H1 (cell line): ENCODE measurements at regions not wholly inside any gene's neighbourhood (a gene's known extent, or its start where the extent isn't known, plus 50 kb on each side); places are given as distances from the start of the nearest gene placed in this dataset.
A peak's percentile ranks its signal among the peaks of the same experiment; 100 is the strongest.

Experiments
- CTCF ChIA-PET: fragments of 300-600 bp; sonication (Branson Sonifier 250); formaldehyde crosslinking; loops from one replicate; lab custom pipeline; 2021; ENCODE audit not compliant: partially characterized antibody; lab: Charles Lee
- POLR2A ChIA-PET: fragments of 300-600 bp; sonication (Branson Sonifier 250); formaldehyde crosslinking; loops from one replicate; lab custom pipeline; 2021; ENCODE audit warnings: inconsistent platforms; ENCODE audit not compliant: partially characterized antibody; lab: Charles Lee
- DNase-seq, 2 experiments: peaks; one replicate each; pipeline versions ENCODE4 v3.0.0 to v3.0.0-alpha.2; 2010 to 2022; ENCODE audit warnings: low spot score in 2 of 2, low read depth in 1 of 2, mixed read lengths in 1 of 2
- FAIRE-seq: peaks from 2 replicates; lab custom pipeline; 2011; peaks lifted over from hg19 to GRCh38; lab: Jason Lieb, UNC
- H2AFZ ChIP-seq: 2 replicates; pipeline ENCODE4 v1.8.1; 2012; ENCODE audit warnings: low read length, inconsistent platforms
- H2AK5ac ChIP-seq: 2 replicates; pipeline ENCODE4 v1.6.1; 2013; ENCODE audit warnings: low read depth, low read length
- H2BK120ac ChIP-seq: replicated peaks from 2 replicates; pipeline ENCODE3; 2013; ENCODE audit warnings: low read depth, low read length, inconsistent platforms
- H2BK12ac ChIP-seq: 2 replicates; pipeline ENCODE4 v1.6.1; 2013; ENCODE audit warnings: low read depth, low read length
- H2BK15ac ChIP-seq: 2 replicates; pipeline ENCODE4 v1.6.1; 2013; ENCODE audit warnings: low read length
- H2BK20ac ChIP-seq: 2 replicates; pipeline ENCODE4 v1.6.1; 2013; ENCODE audit warnings: low read length
- H2BK5ac ChIP-seq: 2 replicates; pipeline ENCODE4 v1.6.1; 2013; ENCODE audit warnings: low read depth, low read length
- H3K14ac ChIP-seq: 2 replicates; pipeline ENCODE4 v1.6.1; 2013; ENCODE audit warnings: inconsistent platforms; ENCODE audit not compliant: insufficient read length
- H3K18ac ChIP-seq: 2 replicates; pipeline ENCODE4 v1.6.1; 2013; ENCODE audit warnings: low read length; ENCODE audit errors: extremely low read depth
- H3K23ac ChIP-seq: 2 replicates; pipeline ENCODE4 v1.6.1; 2013; ENCODE audit warnings: inconsistent platforms; ENCODE audit not compliant: insufficient read length
- H3K23me2 ChIP-seq: 2 replicates; pipeline ENCODE4 v1.6.1; 2013; ENCODE audit warnings: low read depth, low read length
- H3K27ac ChIP-seq: 2 replicates; pipeline ENCODE4 v1.6.1; 2011; ENCODE audit warnings: low read depth, low read length, inconsistent platforms
- H3K27me3 ChIP-seq, 4 experiments: replicated peaks in 1 of 4; 1 replicate in 1 of 4; 2 replicates in 3 of 4; pipeline versions ENCODE4 v1.6.1 to v1.8.1; 2011 to 2013; ENCODE audit warnings: low read length in 3 of 4, mild to moderate bottlenecking in 3 of 4, inconsistent platforms in 2 of 4, mixed read lengths in 2 of 4, moderate library complexity in 1 of 4; ENCODE audit not compliant: control insufficient read depth in 3 of 4, insufficient read depth in 3 of 4; ENCODE audit errors: extremely low read depth in 1 of 4
- H3K36me3 ChIP-seq, 4 experiments: 2 replicates each; pipeline versions ENCODE4 v1.6.1 to v1.8.1; 2011 to 2013; ENCODE audit warnings: mild to moderate bottlenecking in 4 of 4, low read length in 3 of 4, moderate library complexity in 2 of 4, control low read depth in 1 of 4, inconsistent platforms in 1 of 4; ENCODE audit not compliant: insufficient read depth in 4 of 4, control insufficient read depth in 2 of 4
- H3K4ac ChIP-seq: replicated peaks from 2 replicates; pipeline ENCODE3; 2013; ENCODE audit warnings: low read length, low read depth, mixed read lengths, inconsistent platforms; ENCODE audit not compliant: insufficient read length
- H3K4me1 ChIP-seq, 4 experiments: replicated peaks in 1 of 4; 1 replicate in 1 of 4; 2 replicates in 3 of 4; pipeline versions ENCODE4 v1.6.1 to v1.8.1; 2011 to 2013; ENCODE audit warnings: low read length in 3 of 4, inconsistent platforms in 2 of 4, mixed read lengths in 1 of 4; ENCODE audit not compliant: insufficient read depth in 4 of 4, control insufficient read depth in 3 of 4
- H3K4me2 ChIP-seq, 2 experiments: 2 replicates each; pipeline versions ENCODE4 v1.6.1 to v1.8.1; 2011 to 2013; ENCODE audit warnings: low read depth in 2 of 2, low read length in 2 of 2, control low read depth in 1 of 2, inconsistent platforms in 1 of 2, mild to moderate bottlenecking in 1 of 2; ENCODE audit not compliant: insufficient read depth in 1 of 2
- H3K4me3 ChIP-seq, 4 experiments: fragments of 200-600, 300-600 bp in 1 of 4; sonication (generic), shearing (Covaris generic), sonication (Bioruptor Twin) in 1 of 4; 2 replicates each; pipeline versions ENCODE4 v1.5.1 to v1.8.1; 2011 to 2016; ENCODE audit warnings: low read length in 4 of 4, low read depth in 3 of 4, control low read depth in 2 of 4, inconsistent platforms in 2 of 4, mild to moderate bottlenecking in 2 of 4, mixed read lengths in 1 of 4, moderate library complexity in 1 of 4; ENCODE audit not compliant: insufficient read depth in 2 of 4; ENCODE audit errors: extremely low read depth in 1 of 4
- H3K56ac ChIP-seq: replicated peaks from 2 replicates; pipeline ENCODE3; 2013; ENCODE audit warnings: low read depth, mild to moderate bottlenecking, mixed read lengths, low read length, inconsistent platforms; ENCODE audit not compliant: insufficient read length
- H3K79me1 ChIP-seq: 2 replicates; pipeline ENCODE4 v1.6.1; 2013; ENCODE audit warnings: low read depth, low read length, control low read depth
- H3K79me2 ChIP-seq, 2 experiments: 2 replicates each; pipeline versions ENCODE4 v1.6.1 to v1.8.1; 2012 to 2013; ENCODE audit warnings: low read length in 2 of 2, mild to moderate bottlenecking in 2 of 2, inconsistent platforms in 1 of 2; ENCODE audit not compliant: insufficient read depth in 2 of 2, control insufficient read depth in 1 of 2
- H3K9ac ChIP-seq, 4 experiments: replicated peaks in 1 of 4; 1 replicate in 1 of 4; 2 replicates in 3 of 4; pipeline versions ENCODE4 v1.6.1 to v1.8.1; 2011 to 2013; ENCODE audit warnings: low read depth in 3 of 4, low read length in 3 of 4, control low read depth in 2 of 4, mild to moderate bottlenecking in 2 of 4, moderate library complexity in 2 of 4, inconsistent platforms in 1 of 4; ENCODE audit errors: extremely low read depth in 1 of 4
- H3K9me3 ChIP-seq, 2 experiments: 2 replicates each; pipeline versions ENCODE4 v1.6.1 to v1.8.1; 2012 to 2013; ENCODE audit warnings: mild to moderate bottlenecking in 2 of 2, moderate library complexity in 2 of 2, control low read depth in 1 of 2, inconsistent platforms in 1 of 2, low read depth in 1 of 2, low read length in 1 of 2, mixed read lengths in 1 of 2; ENCODE audit not compliant: insufficient read depth in 2 of 2
- H4K20me1 ChIP-seq, 2 experiments: replicated peaks in 1 of 2; 2 replicates each; pipeline versions ENCODE3 to v1.8.1; 2011 to 2013; ENCODE audit warnings: inconsistent platforms in 2 of 2, low read length in 2 of 2, mild to moderate bottlenecking in 1 of 2; ENCODE audit not compliant: insufficient read depth in 2 of 2, control insufficient read depth in 1 of 2
- H4K5ac ChIP-seq: 2 replicates; pipeline ENCODE4 v1.6.1; 2013; ENCODE audit warnings: low read length, low read depth, mixed read lengths, inconsistent platforms; ENCODE audit not compliant: insufficient read length
- H4K8ac ChIP-seq: 2 replicates; pipeline ENCODE4 v1.8.0; 2013; ENCODE audit warnings: mild to moderate bottlenecking, moderate library complexity, low read length, inconsistent platforms; ENCODE audit not compliant: insufficient read depth; ENCODE audit errors: extremely low read depth
- H4K91ac ChIP-seq: replicated peaks from 2 replicates; pipeline ENCODE3; 2013; ENCODE audit warnings: low read length, mixed read lengths, inconsistent platforms; ENCODE audit not compliant: insufficient read length
- CBX5 ChIP-seq: fragments of 300-800, 300-1000 bp; sonication (generic); IDR thresholded peaks from 2 replicates; pipeline ENCODE4 v1.7.1; 2016; ENCODE audit warnings: antibody characterized with exemption, low read length, low read depth
- CTBP2 ChIP-seq: IDR thresholded peaks from 2 replicates; pipeline ENCODE4 v1.7.0; 2011; ENCODE audit warnings: borderline replicate concordance, mild to moderate bottlenecking, moderate library complexity, mixed read lengths, low read length; ENCODE audit not compliant: insufficient read depth, insufficient read length
- GABPA ChIP-seq: IDR thresholded peaks from 2 replicates; pipeline ENCODE4 v1.6.1; 2011; ENCODE audit warnings: mild to moderate bottlenecking, low read length, moderate library complexity, borderline replicate concordance; ENCODE audit not compliant: insufficient read depth
- KDM5A ChIP-seq: fragments of 200-600 bp; IDR thresholded peaks from 2 replicates; pipeline ENCODE4 v1.7.1; 2012; ENCODE audit warnings: mild to moderate bottlenecking, low read length, inconsistent platforms, mixed read lengths
- NRF1 ChIP-seq: IDR thresholded peaks from 2 replicates; pipeline ENCODE4 v1.6.1; 2011; ENCODE audit warnings: mild to moderate bottlenecking, low read depth, low read length, improper control_type of control experiment
- RFX5 ChIP-seq: IDR thresholded peaks from 2 replicates; pipeline ENCODE4 v1.6.1; 2011; ENCODE audit warnings: low read depth, low read length, improper control_type of control experiment, borderline replicate concordance
- SIN3A ChIP-seq, 2 experiments: IDR thresholded peaks in 1 of 2; conservative IDR thresholded peaks in 1 of 2; 2 replicates each; pipeline ENCODE4 v1.6.1; 2011 to 2012; ENCODE audit warnings: low read length in 2 of 2, improper control_type of control experiment in 1 of 2, low read depth in 1 of 2, mild to moderate bottlenecking in 1 of 2
- SP1 ChIP-seq: IDR thresholded peaks from 2 replicates; pipeline ENCODE4 v1.6.1; 2011; ENCODE audit warnings: low read depth, low read length
- SP2 ChIP-seq: IDR thresholded peaks from 2 replicates; pipeline ENCODE4 v1.6.1; 2012; ENCODE audit warnings: mild to moderate bottlenecking, low read length, inconsistent platforms
- TCF12 ChIP-seq: IDR thresholded peaks from 2 replicates; pipeline ENCODE4 v1.6.1; 2011; ENCODE audit warnings: low read depth, mild to moderate bottlenecking, low read length
- WGBS, 2 experiments: shearing (Covaris generic) in 1 of 2; methylation state at CpG; one replicate each; pipeline versions ENCODE4 v1.1.6 to v1.1.7; 2013 to 2015; ENCODE audit warnings: low lambda C conversion rate in 2 of 2, mixed read lengths in 2 of 2, inconsistent platforms in 1 of 2, low coverage in 1 of 2, missing lambda C conversion rate in 1 of 2; ENCODE audit not compliant: insufficient replicate concordance in 2 of 2, insufficient coverage in 1 of 2, insufficient read length in 1 of 2; ENCODE audit errors: extremely low coverage in 1 of 2, missing lambda C conversion rate in 1 of 2; 5-methylcytosine and 5-hydroxymethylcytosine counted together
- TF ChIP-seq, protein P1 (sequence below): IDR thresholded peaks from 2 replicates; pipeline ENCODE4 v1.6.1; 2012; ENCODE audit warnings: inconsistent platforms
- TF ChIP-seq, protein P2 (sequence below): IDR thresholded peaks from 2 replicates; pipeline ENCODE4 v1.6.1; 2012; ENCODE audit warnings: inconsistent platforms

DNA sequence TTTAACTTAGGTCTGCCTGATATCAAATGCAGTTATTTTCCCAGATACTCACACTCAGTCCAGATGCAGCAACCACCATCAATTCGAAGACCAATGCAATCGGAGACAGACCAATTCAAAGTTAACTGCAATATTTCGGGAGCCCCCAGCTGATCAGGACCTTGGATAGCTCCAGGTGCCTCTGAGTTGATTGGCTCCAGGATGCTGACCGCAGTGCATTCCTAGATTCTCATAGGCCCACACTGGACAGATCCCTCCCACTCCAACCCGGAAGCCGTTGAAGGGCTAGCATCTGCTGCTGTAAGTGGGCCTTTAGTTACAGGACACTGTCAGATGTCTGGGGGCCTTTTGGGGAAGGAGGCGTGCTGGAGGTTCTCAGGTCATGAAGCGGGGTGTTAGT lies 89.5 kb upstream of the ATP2B2 start:
- no peak overlapping the region for H2BK120ac ChIP-seq
- no peaks in the 10 kb centered on the region for H3K79me2 ChIP-seq
- H3K9ac ChIP-seq = no peak overlapping the region
- H3K9me3 ChIP-seq = no peaks in the 10 kb centered on the region
- WGBS, 2 experiments = 19% methylated on average over 8 of the region's 8 CpGs; no CpG with 5 or more reads in 1 of the 2 experiments
- peaks cover 0 to 4% of the 10 kb centered on the region in 2 experiments for H4K20me1 ChIP-seq
- no peak overlapping the region for H3K14ac ChIP-seq
- H2AFZ ChIP-seq = 0 out of 2 replicates have a peak overlapping the region, but pooled peaks have one; percentile 56
- no peak overlapping the region for H2BK15ac ChIP-seq
- H2BK5ac ChIP-seq = no peak overlapping the region
- no peak overlapping the region for H3K4ac ChIP-seq
- POLR2A ChIA-PET = no interaction called here
- no peak overlapping the region for H2BK12ac ChIP-seq
- H3K18ac ChIP-seq = no peak overlapping the region
- H3K27ac ChIP-seq = no peak overlapping the region
- no peak overlapping the region for H2AK5ac ChIP-seq
- no peak overlapping the region for H4K5ac ChIP-seq
- no peaks in the 10 kb centered on the region; the same call in 1 of the 2 replicates for H3K23me2 ChIP-seq
- no peak overlapping the region for H4K91ac ChIP-seq
- no peak overlapping the region for H2BK20ac ChIP-seq
- H3K23ac ChIP-seq = no peak overlapping the region
- no peak overlapping the region for H3K56ac ChIP-seq
- DNase-seq (peak; percentile 57 to 89), FAIRE-seq (peak; percentile 97)
- H3K79me1 ChIP-seq = no peaks in the 10 kb centered on the region
- H3K4me3 ChIP-seq = no peak overlapping the region
- no peak overlapping the region for H3K4me2 ChIP-seq
- no peak overlapping the region for H4K8ac ChIP-seq
- no peaks in the 10 kb centered on the region for H3K4me1 ChIP-seq
- H3K36me3 ChIP-seq = no peaks in the 10 kb centered on the region
- no peaks in the 10 kb centered on the region; a peak in 1 of 7 replicates for H3K27me3 ChIP-seq
- CTCF ChIA-PET = interaction anchor here (0.6 to 5.6 kb wide), 2 partner anchors 8 to 10 kb away, joined by 3 to 20 read pairs; no protein-coding TSS in a partner anchor
- no peak for TF ChIP-seq GABPA
- TF ChIP-seq, protein P1, sequence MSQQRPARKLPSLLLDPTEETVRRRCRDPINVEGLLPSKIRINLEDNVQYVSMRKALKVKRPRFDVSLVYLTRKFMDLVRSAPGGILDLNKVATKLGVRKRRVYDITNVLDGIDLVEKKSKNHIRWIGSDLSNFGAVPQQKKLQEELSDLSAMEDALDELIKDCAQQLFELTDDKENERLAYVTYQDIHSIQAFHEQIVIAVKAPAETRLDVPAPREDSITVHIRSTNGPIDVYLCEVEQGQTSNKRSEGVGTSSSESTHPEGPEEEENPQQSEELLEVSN = no peak
- TF ChIP-seq KDM5A = no peak
- TF ChIP-seq CBX5 = no peak
- peak; percentile 73 to 91; a peak in 2 of 4 replicates for TF ChIP-seq SIN3A (conservative IDR thresholded peaks at IDR 0.05 in 1 of 2, IDR thresholded peaks at IDR 0.05 in 1 of 2; ENCODE audit: low read depth in 1 of 2, low read length in 2 of 2)
- no peak for TF ChIP-seq RFX5
- TF ChIP-seq NRF1 = no peak
- TF ChIP-seq SP1 = peak; percentile 98
- no peak for TF ChIP-seq TCF12
- no peak for TF ChIP-seq CTBP2
- TF ChIP-seq, protein P2, sequence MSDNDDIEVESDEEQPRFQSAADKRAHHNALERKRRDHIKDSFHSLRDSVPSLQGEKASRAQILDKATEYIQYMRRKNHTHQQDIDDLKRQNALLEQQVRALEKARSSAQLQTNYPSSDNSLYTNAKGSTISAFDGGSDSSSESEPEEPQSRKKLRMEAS = no peak
- TF ChIP-seq SP2 = peak; percentile 75
